ENCODE measurements at regions not wholly inside any gene's neighbourhood (a gene's known extent, or its start where the extent isn't known, plus 50 kb on each side); places are given as distances from the start of the nearest gene placed in this dataset.

DNA sequence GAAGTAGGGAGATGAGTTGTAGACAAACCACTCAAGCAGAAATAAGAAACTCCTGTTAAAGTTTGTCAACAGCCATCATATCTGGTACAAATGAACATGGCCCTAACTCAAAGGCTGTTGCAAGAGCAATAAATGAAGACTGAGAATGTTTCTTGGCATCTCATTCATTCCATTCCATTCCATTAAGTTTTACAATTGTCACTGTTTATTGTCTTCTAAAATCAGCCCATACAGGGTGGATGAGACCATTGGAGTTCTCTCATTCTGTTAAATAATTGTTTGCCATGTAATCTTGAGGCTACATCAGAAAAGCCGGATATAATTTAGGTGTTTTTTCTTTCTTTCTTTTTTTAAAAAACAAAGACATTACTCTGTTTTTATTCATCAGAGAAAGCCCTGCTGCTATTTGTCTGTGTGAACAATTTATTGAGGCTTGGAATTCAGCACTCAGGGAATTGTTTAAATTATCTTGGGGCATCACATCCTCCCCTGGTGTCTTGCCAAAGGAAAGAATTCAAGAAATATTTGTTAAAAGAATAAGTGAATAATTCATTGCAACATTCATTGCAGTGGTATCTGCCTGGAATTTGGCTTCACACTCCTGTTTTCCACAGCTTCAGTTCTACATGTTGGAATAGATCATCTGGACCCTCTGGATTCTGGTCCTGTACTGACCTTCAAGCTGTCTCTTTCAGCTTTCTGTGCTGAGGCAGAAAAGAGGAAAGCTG lies 604.5 kb downstream of the PLPP3 start:
- TF ChIP-seq, protein P1, sequence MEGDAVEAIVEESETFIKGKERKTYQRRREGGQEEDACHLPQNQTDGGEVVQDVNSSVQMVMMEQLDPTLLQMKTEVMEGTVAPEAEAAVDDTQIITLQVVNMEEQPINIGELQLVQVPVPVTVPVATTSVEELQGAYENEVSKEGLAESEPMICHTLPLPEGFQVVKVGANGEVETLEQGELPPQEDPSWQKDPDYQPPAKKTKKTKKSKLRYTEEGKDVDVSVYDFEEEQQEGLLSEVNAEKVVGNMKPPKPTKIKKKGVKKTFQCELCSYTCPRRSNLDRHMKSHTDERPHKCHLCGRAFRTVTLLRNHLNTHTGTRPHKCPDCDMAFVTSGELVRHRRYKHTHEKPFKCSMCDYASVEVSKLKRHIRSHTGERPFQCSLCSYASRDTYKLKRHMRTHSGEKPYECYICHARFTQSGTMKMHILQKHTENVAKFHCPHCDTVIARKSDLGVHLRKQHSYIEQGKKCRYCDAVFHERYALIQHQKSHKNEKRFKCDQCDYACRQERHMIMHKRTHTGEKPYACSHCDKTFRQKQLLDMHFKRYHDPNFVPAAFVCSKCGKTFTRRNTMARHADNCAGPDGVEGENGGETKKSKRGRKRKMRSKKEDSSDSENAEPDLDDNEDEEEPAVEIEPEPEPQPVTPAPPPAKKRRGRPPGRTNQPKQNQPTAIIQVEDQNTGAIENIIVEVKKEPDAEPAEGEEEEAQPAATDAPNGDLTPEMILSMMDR (IDR thresholded peaks at IDR 0.05): no peak
- TF ChIP-seq POLR2A (IDR thresholded peaks at IDR 0.05): no peak

Measured in lower leg skin (tissue), 3 donors.